ENCODE measurements at regions not wholly inside any gene's neighbourhood (a gene's known extent, or its start where the extent isn't known, plus 50 kb on each side); places are given as distances from the start of the nearest gene placed in this dataset.

DNA sequence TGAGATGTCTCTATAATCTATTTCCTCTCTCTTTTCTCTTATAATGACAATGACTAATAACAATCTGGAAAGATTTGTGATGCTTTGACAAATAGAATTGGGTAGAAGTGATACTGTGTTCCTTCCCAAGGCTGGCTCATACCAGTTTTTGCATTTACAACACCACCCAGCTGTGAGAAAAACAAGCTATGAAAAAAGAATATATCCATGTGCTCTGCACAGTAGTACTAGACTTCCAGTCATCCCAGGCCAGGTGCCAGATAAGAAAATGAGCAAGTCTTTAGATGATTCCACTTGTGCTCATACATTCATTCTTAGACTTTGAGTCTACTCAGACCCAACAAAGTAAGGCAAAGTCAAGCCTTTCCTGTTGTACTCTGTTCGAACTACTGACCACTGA is 350.2 kb upstream of the POU1F1 start:
- TF ChIP-seq EP300 (IDR thresholded peaks at IDR 0.05; ENCODE audit: low read depth) = no peak
- TF ChIP-seq, protein P1, sequence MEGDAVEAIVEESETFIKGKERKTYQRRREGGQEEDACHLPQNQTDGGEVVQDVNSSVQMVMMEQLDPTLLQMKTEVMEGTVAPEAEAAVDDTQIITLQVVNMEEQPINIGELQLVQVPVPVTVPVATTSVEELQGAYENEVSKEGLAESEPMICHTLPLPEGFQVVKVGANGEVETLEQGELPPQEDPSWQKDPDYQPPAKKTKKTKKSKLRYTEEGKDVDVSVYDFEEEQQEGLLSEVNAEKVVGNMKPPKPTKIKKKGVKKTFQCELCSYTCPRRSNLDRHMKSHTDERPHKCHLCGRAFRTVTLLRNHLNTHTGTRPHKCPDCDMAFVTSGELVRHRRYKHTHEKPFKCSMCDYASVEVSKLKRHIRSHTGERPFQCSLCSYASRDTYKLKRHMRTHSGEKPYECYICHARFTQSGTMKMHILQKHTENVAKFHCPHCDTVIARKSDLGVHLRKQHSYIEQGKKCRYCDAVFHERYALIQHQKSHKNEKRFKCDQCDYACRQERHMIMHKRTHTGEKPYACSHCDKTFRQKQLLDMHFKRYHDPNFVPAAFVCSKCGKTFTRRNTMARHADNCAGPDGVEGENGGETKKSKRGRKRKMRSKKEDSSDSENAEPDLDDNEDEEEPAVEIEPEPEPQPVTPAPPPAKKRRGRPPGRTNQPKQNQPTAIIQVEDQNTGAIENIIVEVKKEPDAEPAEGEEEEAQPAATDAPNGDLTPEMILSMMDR (IDR thresholded peaks at IDR 0.05) = no peak
